ENCODE measurements at regions not wholly inside any gene's neighbourhood (a gene's known extent, or its start where the extent isn't known, plus 50 kb on each side); places are given as distances from the start of the nearest gene placed in this dataset.

- TF ChIP-seq POLR2AphosphoS5 (IDR thresholded peaks at IDR 0.05; ENCODE audit: low read depth, low read length) (no peak), FOXJ3 (CRISPR knock-in tag; IDR thresholded peaks at IDR 0.05) (no peak), RAD21 (IDR thresholded peaks at IDR 0.05; ENCODE audit: low read length) (no peak), SIN3A (IDR thresholded peaks at IDR 0.05; ENCODE audit: borderline replicate concordance, low read depth, low read length) (no peak), GABPA (IDR thresholded peaks at IDR 0.05; ENCODE audit: low read depth) (no peak), MEF2A (IDR thresholded peaks at IDR 0.05; ENCODE audit: borderline replicate concordance, low read depth) (no peak)
- TF ChIP-seq, protein P1, sequence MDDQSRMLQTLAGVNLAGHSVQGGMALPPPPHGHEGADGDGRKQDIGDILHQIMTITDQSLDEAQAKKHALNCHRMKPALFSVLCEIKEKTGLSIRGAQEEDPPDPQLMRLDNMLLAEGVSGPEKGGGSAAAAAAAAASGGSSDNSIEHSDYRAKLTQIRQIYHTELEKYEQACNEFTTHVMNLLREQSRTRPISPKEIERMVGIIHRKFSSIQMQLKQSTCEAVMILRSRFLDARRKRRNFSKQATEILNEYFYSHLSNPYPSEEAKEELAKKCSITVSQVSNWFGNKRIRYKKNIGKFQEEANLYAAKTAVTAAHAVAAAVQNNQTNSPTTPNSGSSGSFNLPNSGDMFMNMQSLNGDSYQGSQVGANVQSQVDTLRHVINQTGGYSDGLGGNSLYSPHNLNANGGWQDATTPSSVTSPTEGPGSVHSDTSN (IDR thresholded peaks at IDR 0.05), result no peak
- H3K9me2 ChIP-seq, result no peaks in the 10 kb centered on the region
- no peaks in the 10 kb centered on the region for H3F3A ChIP-seq (replicated peaks; ENCODE audit: insufficient read depth)
- CTCF ChIA-PET, result no interaction called here
- no peaks in the 10 kb centered on the region for H3K9me3 ChIP-seq
- no peak overlapping the region for H3K27ac ChIP-seq (ENCODE audit: low read depth in 2 of 2, low read length in 1 of 2)
- H3K4me3 ChIP-seq (ENCODE audit: low read depth in 2 of 2, low read length in 1 of 2), result no peak overlapping the region
- POLR2A ChIA-PET, result no interaction called here
- H3K79me2 ChIP-seq (ENCODE audit: insufficient read depth), result no peaks in the 10 kb centered on the region
- no peaks in the 10 kb centered on the region for H3K36me3 ChIP-seq (replicated peaks in 1 of 2; ENCODE audit: control insufficient read depth in 1 of 2, insufficient read depth in 2 of 2, low read length in 1 of 2)
- no peaks in the 10 kb centered on the region for H3K4me1 ChIP-seq (ENCODE audit: control insufficient read depth in 1 of 2, insufficient read depth in 2 of 2, low read depth in 1 of 2, low read length in 1 of 2)
- no peak for DNase-seq
- H4K20me1 ChIP-seq (ENCODE audit: insufficient read depth), result no peaks in the 10 kb centered on the region
- H3K4me2 ChIP-seq, result no peak overlapping the region
- 44% methylated on average over 3 of the region's 3 CpGs for whole genome bisulfite sequencing (ENCODE audit: low lambda C conversion rate)
- H3K27me3 ChIP-seq (ENCODE audit: insufficient read depth), result no peaks in the 10 kb centered on the region
- H3K9ac ChIP-seq, result no peak overlapping the region
- no peak overlapping the region for H2AFZ ChIP-seq (ENCODE audit: low read depth)
These were observed 54.4 kb upstream of the PIK3R1 start for GRCh38 chr5:68161156-68161555.

DNA sequence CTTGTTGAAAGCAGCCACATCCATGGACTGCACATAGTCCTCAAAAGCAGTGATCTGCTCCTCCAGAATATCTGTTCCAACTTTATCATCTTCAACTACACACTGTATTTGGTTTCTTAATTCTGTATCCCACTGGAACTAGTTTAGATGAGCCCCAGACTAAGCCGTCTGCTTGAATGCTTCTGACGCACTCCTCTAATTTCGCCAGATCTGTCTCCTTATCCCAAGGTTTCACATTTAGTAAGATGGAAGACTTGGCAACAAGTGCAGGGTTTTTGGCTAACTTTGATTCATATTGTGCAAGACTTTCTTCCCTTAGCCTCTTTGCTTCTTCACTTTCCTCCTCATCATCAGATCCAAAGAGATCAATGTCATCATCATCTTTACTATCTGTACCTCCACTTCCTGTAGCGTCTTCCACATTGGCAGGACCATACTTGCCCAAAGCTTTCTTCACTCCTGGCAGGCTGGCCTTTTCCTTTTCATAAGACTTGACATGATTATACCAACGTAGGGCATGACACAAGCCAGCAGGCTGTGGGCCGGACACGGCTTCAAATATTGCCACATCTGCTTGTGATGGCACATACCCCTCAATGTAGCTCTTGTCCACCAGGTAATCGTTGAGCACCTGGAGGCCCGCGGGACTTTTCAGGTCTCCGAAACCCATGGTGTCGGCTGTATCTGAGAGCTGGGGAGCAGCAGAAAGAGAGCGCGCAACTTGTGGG, 56.2 kb upstream of the PIK3R1 start:
- Histone ChIP-seq H3K9me3 (no peaks in the 10 kb centered on the region), H3K4me2 (no peak overlapping the region)
- POLR2A ChIA-PET, result no interaction called here
- TF ChIP-seq EP300 (IDR thresholded peaks at IDR 0.05; ENCODE audit: borderline replicate concordance in 1 of 2, low read depth in 1 of 2, low read length in 1 of 2) (no peak), NRF1 (IDR thresholded peaks at IDR 0.05; ENCODE audit: low read depth, low read length) (no peak), IRF3 (IDR thresholded peaks at IDR 0.05; ENCODE audit: low read depth, low read length) (no peak), RFX5 (IDR thresholded peaks at IDR 0.05; ENCODE audit: low read length) (no peak), CTCF (IDR thresholded peaks at IDR 0.05) (no peak), USF2 (IDR thresholded peaks at IDR 0.05; ENCODE audit: borderline replicate concordance, low read depth, low read length) (no peak), TAF1 (IDR thresholded peaks at IDR 0.05; ENCODE audit: borderline replicate concordance, low read depth, low read length) (no peak), ELF1 (IDR thresholded peaks at IDR 0.05) (no peak), YY1 (IDR thresholded peaks at IDR 0.05; ENCODE audit: low read depth) (no peak), SMC3 (IDR thresholded peaks at IDR 0.05; ENCODE audit: low read depth, low read length) (no peak), TCF12 (IDR thresholded peaks at IDR 0.05) (no peak), GATA2 (CRISPR knock-in tag; IDR thresholded peaks at IDR 0.05) (no peak), JUND (IDR thresholded peaks at IDR 0.05) (no peak), MEF2A (IDR thresholded peaks at IDR 0.05; ENCODE audit: borderline replicate concordance, low read depth) (no peak), FOXJ3 (CRISPR knock-in tag; IDR thresholded peaks at IDR 0.05) (no peak)
- TF ChIP-seq, protein P2, sequence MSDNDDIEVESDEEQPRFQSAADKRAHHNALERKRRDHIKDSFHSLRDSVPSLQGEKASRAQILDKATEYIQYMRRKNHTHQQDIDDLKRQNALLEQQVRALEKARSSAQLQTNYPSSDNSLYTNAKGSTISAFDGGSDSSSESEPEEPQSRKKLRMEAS (IDR thresholded peaks at IDR 0.05; ENCODE audit: low read depth), result no peak
- TF ChIP-seq, protein P1 (IDR thresholded peaks at IDR 0.05), result no peak

More for the DNA sequence above, 56.2 kb upstream of the PIK3R1 start:
- no peaks in the 10 kb centered on the region for H3K9me2 ChIP-seq
- no peak for DNase-seq
- H2AFZ ChIP-seq (ENCODE audit: low read depth), result no peak overlapping the region
- CTCF ChIA-PET, result no interaction called here
- H3K27me3 ChIP-seq (ENCODE audit: insufficient read depth), result no peaks in the 10 kb centered on the region
- H3K9ac ChIP-seq, result no peak overlapping the region
- H4K20me1 ChIP-seq (ENCODE audit: insufficient read depth), result no peaks in the 10 kb centered on the region
- no peaks in the 10 kb centered on the region for H3K79me2 ChIP-seq (ENCODE audit: insufficient read depth)
- H3K4me1 ChIP-seq (ENCODE audit: control insufficient read depth in 1 of 2, insufficient read depth in 2 of 2, low read depth in 1 of 2, low read length in 1 of 2), result no peaks in the 10 kb centered on the region
- no peaks in the 10 kb centered on the region for H3K36me3 ChIP-seq (replicated peaks in 1 of 2; ENCODE audit: control insufficient read depth in 1 of 2, insufficient read depth in 2 of 2, low read length in 1 of 2)
- H3K4me3 ChIP-seq (ENCODE audit: low read depth in 2 of 2, low read length in 1 of 2), result no peak overlapping the region
- H3F3A ChIP-seq (replicated peaks; ENCODE audit: insufficient read depth), result no peaks in the 10 kb centered on the region
- H3K27ac ChIP-seq (ENCODE audit: low read depth in 2 of 2, low read length in 1 of 2), result no peak overlapping the region
- WGBS (ENCODE audit: low lambda C conversion rate), result 81% methylated on average over 14 of the region's 14 CpGs
